Activated T-cell treated with anti-CD3 and anti-CD28 coated beads, Interleukin-2, amount 50 U/mL, for 24 hours (primary cell): ENCODE measurements at regions not wholly inside any gene's neighbourhood (a gene's known extent, or its start where the extent isn't known, plus 50 kb on each side); places are given as distances from the start of the nearest gene placed in this dataset.
A peak's percentile ranks its signal among the peaks of the same experiment; 100 is the strongest.

Experiments
- DNase-seq: peaks from one replicate; pipeline ENCODE4 v3.0.0-alpha.2; 2020
- H3K27ac Mint-ChIP-seq: 2 replicates; pipeline ENCODE4 v1.8.0; 2020; ENCODE audit warnings: mild to moderate bottlenecking, mixed read lengths
- H3K27me3 Mint-ChIP-seq: 2 replicates; pipeline ENCODE4 v1.8.0; 2020; ENCODE audit warnings: mixed read lengths
- H3K36me3 Mint-ChIP-seq: 2 replicates; pipeline ENCODE4 v1.8.0; 2020; ENCODE audit warnings: low read depth, mixed read lengths
- H3K4me1 Mint-ChIP-seq: 2 replicates; pipeline ENCODE4 v1.8.0; 2020; ENCODE audit warnings: low read depth, mixed read lengths
- H3K4me3 Mint-ChIP-seq: 2 replicates; pipeline ENCODE4 v1.8.0; 2020; ENCODE audit warnings: mild to moderate bottlenecking, moderate library complexity, mixed read lengths
- H3K9me3 Mint-ChIP-seq: 2 replicates; pipeline ENCODE4 v1.8.0; 2020; ENCODE audit warnings: mixed read lengths

- no peak for DNase-seq
- Mint-ChIP-seq H3K36me3 (no peaks in the 10 kb centered on the region), H3K4me3 (no peak overlapping the region), H3K27me3 (no peaks in the 10 kb centered on the region), H3K9me3 (peaks cover 3% of the 10 kb centered on the region), H3K27ac (peak overlapping the region; percentile 80), H3K4me1 (peaks cover 48% of the 10 kb centered on the region)
These were observed 69.8 kb upstream of the ATP5PO start for GRCh38 chr21:33985117-33986050.

GRCh38 chr21:33984021-33984481 lies 68.4 kb upstream of the ATP5PO start:
- no peak overlapping the region for H3K4me3 Mint-ChIP-seq
- peaks cover 3% of the 10 kb centered on the region for H3K9me3 Mint-ChIP-seq
- no peak for DNase-seq
- H3K4me1 Mint-ChIP-seq: peaks cover 53% of the 10 kb centered on the region
- H3K27me3 Mint-ChIP-seq: no peaks in the 10 kb centered on the region
- H3K27ac Mint-ChIP-seq: peak overlapping the region; percentile 80
- no peaks in the 10 kb centered on the region for H3K36me3 Mint-ChIP-seq

GRCh38 chr21:33981391-33982101 lies 65.9 kb upstream of the ATP5PO start:
- no peak for DNase-seq

GRCh38 chr21:33980276-33980916 lies 64.8 kb upstream of the ATP5PO start:
- Mint-ChIP-seq H3K9me3 (peaks cover 3% of the 10 kb centered on the region), H3K4me3 (no peak overlapping the region), H3K27me3 (no peaks in the 10 kb centered on the region), H3K36me3 (no peaks in the 10 kb centered on the region), H3K27ac (no peak overlapping the region), H3K4me1 (peaks cover 77% of the 10 kb centered on the region)
- no peak for DNase-seq

More at GRCh38 chr21:33981391-33982101, 65.9 kb upstream of the ATP5PO start:
- no peak overlapping the region for H3K4me3 Mint-ChIP-seq
- no peaks in the 10 kb centered on the region for H3K36me3 Mint-ChIP-seq
- H3K27ac Mint-ChIP-seq: no peak overlapping the region
- H3K9me3 Mint-ChIP-seq: peaks cover 3% of the 10 kb centered on the region
- peaks cover 75% of the 10 kb centered on the region for H3K4me1 Mint-ChIP-seq
- H3K27me3 Mint-ChIP-seq: no peaks in the 10 kb centered on the region

- no peaks in the 10 kb centered on the region for H3K9me3 Mint-ChIP-seq
- H3K4me3 Mint-ChIP-seq: no peak overlapping the region
- no peaks in the 10 kb centered on the region for H3K27me3 Mint-ChIP-seq
- DNase-seq: no peak
- H3K4me1 Mint-ChIP-seq: peaks cover 78% of the 10 kb centered on the region
- peak overlapping the region; percentile 2 for H3K27ac Mint-ChIP-seq
- peaks cover 3% of the 10 kb centered on the region for H3K36me3 Mint-ChIP-seq
These were observed 63.0 kb upstream of the ATP5PO start for GRCh38 chr21:33978585-33978984.

- Mint-ChIP-seq H3K27ac (peak overlapping the region; percentile 100), H3K4me1 (peaks cover 77% of the 10 kb centered on the region), H3K36me3 (peaks cover 3% of the 10 kb centered on the region), H3K27me3 (no peaks in the 10 kb centered on the region), H3K9me3 (no peaks in the 10 kb centered on the region), H3K4me3 (no peak overlapping the region)
- no peak for DNase-seq
These were observed 62.2 kb upstream of the ATP5PO start for GRCh38 chr21:33977721-33978369.

- H3K27ac Mint-ChIP-seq: peak overlapping the region; percentile 100
- H3K4me1 Mint-ChIP-seq: peaks cover 80% of the 10 kb centered on the region
- peaks cover 3% of the 10 kb centered on the region for H3K36me3 Mint-ChIP-seq
- no peaks in the 10 kb centered on the region for H3K27me3 Mint-ChIP-seq
- H3K9me3 Mint-ChIP-seq: no peaks in the 10 kb centered on the region
- peak; percentile 46 for DNase-seq
- peak overlapping the region; percentile 77 for H3K4me3 Mint-ChIP-seq
These were observed 61.6 kb upstream of the ATP5PO start for GRCh38 chr21:33977017-33977720.

- Mint-ChIP-seq H3K4me3 (peak overlapping the region; percentile 77), H3K36me3 (peaks cover 6% of the 10 kb centered on the region), H3K9me3 (no peaks in the 10 kb centered on the region), H3K4me1 (peaks cover 81% of the 10 kb centered on the region), H3K27ac (peak overlapping the region; percentile 100), H3K27me3 (no peaks in the 10 kb centered on the region)
- DNase-seq: peak; percentile 66
These were observed 60.7 kb upstream of the ATP5PO start for GRCh38 chr21:33976082-33977016.

GRCh38 chr21:33975548-33976081 lies 60.0 kb upstream of the ATP5PO start:
- Mint-ChIP-seq H3K4me1 (peaks cover 74% of the 10 kb centered on the region), H3K27me3 (no peaks in the 10 kb centered on the region)
- peak; percentile 74 for DNase-seq

GRCh38 chr21:33974513-33975468 lies 59.2 kb upstream of the ATP5PO start:
- Mint-ChIP-seq H3K36me3 (peaks cover 11% of the 10 kb centered on the region), H3K9me3 (no peaks in the 10 kb centered on the region), H3K4me3 (peak overlapping the region; percentile 77), H3K4me1 (peaks cover 70% of the 10 kb centered on the region), H3K27me3 (no peaks in the 10 kb centered on the region), H3K27ac (peak overlapping the region; percentile 100)
- no peak for DNase-seq

More at GRCh38 chr21:33975548-33976081, 60.0 kb upstream of the ATP5PO start:
- Mint-ChIP-seq H3K36me3 (peaks cover 6% of the 10 kb centered on the region), H3K27ac (peak overlapping the region; percentile 100), H3K9me3 (no peaks in the 10 kb centered on the region), H3K4me3 (peak overlapping the region; percentile 77)

- no peak overlapping the region for H3K27ac Mint-ChIP-seq
- H3K4me3 Mint-ChIP-seq: no peak overlapping the region
- H3K27me3 Mint-ChIP-seq: no peaks in the 10 kb centered on the region
- peaks cover 68% of the 10 kb centered on the region for H3K4me1 Mint-ChIP-seq
- no peak for DNase-seq
- H3K9me3 Mint-ChIP-seq: peaks cover under 1% of the 10 kb centered on the region
- peaks cover 22% of the 10 kb centered on the region for H3K36me3 Mint-ChIP-seq
These were observed 57.7 kb upstream of the ATP5PO start for GRCh38 chr21:33973268-33973667.

- DNase-seq: no peak
- Mint-ChIP-seq H3K36me3 (peaks cover 25% of the 10 kb centered on the region), H3K9me3 (peaks cover 2% of the 10 kb centered on the region), H3K27me3 (no peaks in the 10 kb centered on the region), H3K27ac (peak overlapping the region; percentile 55), H3K4me3 (no peak overlapping the region), H3K4me1 (peaks cover 66% of the 10 kb centered on the region)
These were observed 56.9 kb upstream of the ATP5PO start for GRCh38 chr21:33972539-33972938.
